ENCODE measurements at regions not wholly inside any gene's neighbourhood (a gene's known extent, or its start where the extent isn't known, plus 50 kb on each side); places are given as distances from the start of the nearest gene placed in this dataset.
"Not testable (repeated sequence)": the region's sequence is repeated elsewhere in the genome, so short reads cannot be mapped to it uniquely, and the experiment has no call there.

DNA sequence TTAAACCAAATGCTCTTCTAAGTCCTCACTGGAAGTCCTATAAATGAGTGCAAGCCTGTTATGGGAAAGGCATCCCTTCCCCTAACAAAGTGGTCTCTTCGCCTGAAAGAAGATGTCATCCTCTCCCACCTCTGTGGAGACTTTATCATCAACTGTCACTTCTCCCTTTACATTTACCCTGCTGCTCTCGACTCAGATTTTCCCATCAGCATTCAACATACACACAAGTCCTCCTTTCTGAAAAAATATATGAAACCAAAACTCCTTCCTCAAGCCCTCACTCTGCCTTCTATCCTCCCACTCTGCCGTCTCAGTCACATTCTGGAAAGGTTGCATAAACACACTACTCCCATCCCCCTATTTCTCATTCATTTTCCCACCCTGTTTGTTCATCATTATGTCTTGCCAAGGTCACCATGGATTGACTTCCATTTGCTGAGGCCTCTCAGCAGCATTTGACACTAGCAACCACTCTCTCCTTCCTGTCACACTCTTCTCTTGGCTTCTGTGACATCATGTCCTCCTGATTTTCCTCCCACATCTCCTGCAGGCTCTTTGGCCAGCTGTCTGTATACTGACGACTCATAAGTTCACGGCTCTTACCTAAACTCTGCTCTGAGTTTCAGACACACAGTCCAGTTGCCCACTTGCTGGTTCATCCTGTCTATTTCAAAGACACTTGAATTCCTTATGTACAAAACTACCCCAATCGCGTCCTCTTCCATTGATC, 70.3 kb upstream of the SMAD3 start:
- H3K27ac ChIP-seq: no peak overlapping the region
- TF ChIP-seq ZFX (IDR thresholded peaks at IDR 0.05): no peak
- TF ChIP-seq, protein P1, sequence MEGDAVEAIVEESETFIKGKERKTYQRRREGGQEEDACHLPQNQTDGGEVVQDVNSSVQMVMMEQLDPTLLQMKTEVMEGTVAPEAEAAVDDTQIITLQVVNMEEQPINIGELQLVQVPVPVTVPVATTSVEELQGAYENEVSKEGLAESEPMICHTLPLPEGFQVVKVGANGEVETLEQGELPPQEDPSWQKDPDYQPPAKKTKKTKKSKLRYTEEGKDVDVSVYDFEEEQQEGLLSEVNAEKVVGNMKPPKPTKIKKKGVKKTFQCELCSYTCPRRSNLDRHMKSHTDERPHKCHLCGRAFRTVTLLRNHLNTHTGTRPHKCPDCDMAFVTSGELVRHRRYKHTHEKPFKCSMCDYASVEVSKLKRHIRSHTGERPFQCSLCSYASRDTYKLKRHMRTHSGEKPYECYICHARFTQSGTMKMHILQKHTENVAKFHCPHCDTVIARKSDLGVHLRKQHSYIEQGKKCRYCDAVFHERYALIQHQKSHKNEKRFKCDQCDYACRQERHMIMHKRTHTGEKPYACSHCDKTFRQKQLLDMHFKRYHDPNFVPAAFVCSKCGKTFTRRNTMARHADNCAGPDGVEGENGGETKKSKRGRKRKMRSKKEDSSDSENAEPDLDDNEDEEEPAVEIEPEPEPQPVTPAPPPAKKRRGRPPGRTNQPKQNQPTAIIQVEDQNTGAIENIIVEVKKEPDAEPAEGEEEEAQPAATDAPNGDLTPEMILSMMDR (conservative IDR thresholded peaks at IDR 0.05): no peak

DNA sequence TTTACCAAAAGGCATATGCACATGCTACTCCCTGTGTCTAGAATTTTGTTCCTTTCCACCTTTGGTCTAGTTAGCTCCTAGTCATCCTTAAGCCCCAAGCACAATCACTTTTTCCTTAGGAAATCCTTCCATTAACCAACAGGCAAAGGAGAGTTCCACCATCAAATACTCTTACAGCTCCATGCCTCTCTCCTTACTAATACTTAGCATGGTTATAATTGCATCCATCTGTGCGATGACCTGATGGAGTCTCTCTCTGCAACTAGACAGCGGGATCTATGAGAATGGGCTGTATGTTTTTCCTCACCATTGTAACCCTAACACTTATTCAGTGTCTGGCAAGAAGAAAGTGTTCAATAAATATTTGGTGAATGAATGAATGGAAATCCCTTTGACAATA, 69.3 kb upstream of the SMAD3 start:
- H3K27ac ChIP-seq: no peak overlapping the region
- TF ChIP-seq, protein P1 (conservative IDR thresholded peaks at IDR 0.05): no peak
- TF ChIP-seq ZFX (IDR thresholded peaks at IDR 0.05): no peak

DNA sequence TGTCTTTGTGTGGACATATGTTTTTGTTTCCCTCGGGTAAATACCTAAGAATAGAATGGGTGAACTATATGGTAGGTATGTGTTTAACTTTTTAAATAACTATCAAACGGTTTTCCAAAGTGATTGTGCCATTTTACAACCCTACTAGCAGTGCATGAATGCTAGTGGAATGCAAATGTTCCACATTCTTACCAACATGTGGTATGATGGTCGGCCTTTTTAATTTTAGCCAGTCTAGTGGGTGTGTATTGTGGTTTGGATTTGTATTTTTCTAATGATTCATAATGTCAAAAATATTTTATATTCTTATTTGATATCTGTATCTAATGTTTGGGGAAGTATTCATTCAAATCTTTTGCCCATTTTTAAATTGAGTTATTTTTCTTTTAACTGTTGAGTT, 68.2 kb upstream of the SMAD3 start:
- no peak overlapping the region for H3K27ac ChIP-seq
- no peak for TF ChIP-seq ZFX (IDR thresholded peaks at IDR 0.05)
- TF ChIP-seq, protein P1 (conservative IDR thresholded peaks at IDR 0.05): no peak

DNA sequence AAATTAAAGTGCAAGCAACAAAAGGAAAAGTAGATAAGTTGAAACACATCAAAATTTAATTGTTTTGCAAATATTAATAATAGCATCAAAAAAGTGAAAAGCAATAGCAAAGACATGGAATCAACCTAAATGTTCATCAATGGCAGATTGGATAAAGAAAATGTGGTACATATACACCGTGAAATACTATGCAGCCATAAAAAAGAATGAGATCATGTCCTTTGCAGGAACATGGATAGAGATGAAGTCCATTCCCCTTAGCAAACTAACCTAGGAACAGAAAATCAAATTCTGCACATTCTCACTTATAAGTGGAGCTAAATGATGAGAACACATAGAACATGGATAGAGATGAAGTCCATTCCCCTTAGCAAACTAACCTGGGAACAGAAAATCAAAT, 67.2 kb upstream of the SMAD3 start:
- not testable (repeated sequence) for H3K27ac ChIP-seq

DNA sequence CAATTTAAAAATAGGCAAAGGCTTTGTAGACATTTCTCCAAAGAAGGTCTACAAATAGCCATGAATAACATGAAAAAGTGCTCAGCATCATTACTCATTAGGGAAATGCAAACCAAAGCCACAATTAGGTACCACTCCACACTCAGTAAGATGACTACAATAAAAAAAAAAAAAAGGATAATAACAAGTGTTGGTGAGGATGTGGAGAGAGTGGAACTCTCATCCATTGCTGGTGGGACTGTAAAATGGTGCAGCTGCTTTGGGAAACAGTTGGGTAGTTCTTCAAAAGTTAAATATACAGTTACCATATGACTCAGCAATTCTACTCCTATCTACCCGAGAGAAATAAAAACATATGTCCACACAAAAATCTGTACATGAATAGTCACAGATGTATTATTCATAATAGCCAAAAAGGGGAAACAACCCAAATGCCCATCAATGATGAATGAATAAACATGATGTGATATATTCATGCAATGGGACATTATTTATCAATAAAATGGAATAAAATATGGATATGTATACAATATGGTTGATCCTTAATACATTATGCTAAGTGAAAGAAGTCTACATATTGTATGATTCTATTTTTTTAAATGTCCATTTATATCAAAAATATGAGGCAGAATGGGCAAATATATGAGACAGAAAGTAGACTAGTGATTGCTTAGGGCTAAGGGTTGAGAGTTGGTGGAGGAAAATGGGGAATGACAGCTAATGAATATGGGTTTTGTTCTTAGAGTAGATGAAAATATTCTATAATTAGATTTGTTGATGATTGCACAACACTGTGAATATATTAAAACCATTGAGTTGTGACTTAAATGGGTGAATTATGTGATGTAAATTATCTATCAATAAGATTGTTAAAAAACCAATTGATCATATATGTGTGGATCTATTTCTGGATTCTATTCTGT, 66.1 kb upstream of the SMAD3 start:
- TF ChIP-seq ZFX (IDR thresholded peaks at IDR 0.05): no peak
- TF ChIP-seq, protein P1 (conservative IDR thresholded peaks at IDR 0.05): no peak
- no peak overlapping the region for H3K27ac ChIP-seq

DNA sequence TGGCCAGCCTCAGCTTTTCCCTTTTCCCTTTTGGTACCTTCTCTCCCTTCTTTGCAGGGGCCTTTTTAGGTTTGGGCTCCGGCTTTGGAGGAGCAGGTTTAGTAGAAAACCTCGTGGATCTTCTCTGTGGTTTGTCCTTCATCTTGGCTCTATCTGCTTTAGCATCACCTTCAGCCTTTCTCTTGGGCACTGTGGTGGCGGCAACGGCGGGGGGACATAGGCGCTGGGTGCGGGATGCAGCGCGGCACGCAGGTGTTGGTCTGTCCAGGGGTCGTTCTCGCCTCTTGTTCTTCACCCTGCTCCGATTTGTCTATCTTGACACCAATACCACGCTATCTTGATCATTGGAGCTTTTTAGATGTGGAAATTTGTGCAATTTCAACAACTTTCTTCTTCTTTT, 64.5 kb upstream of the SMAD3 start:
- H3K27ac ChIP-seq: no peak overlapping the region
- no peak for TF ChIP-seq ZFX (IDR thresholded peaks at IDR 0.05)
- TF ChIP-seq, protein P1 (conservative IDR thresholded peaks at IDR 0.05): no peak

DNA sequence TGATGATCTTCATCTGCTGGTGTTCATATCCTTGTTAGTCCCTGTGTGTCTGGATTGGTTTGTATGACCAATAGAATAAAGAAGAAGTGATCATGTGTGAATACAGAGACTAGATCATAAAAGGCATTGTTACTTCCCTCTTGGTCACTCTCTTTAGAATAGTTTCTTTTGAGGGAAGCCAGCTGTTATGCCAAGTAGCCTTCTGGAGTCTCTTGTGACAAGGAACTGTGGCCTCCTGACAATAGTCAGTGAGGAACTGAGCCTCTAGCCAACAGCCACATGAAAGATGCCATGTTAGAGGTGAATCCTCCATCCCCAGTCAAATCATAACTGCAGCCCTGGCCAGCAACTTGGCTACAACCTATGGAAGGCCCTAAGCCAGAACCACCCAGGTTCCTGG, 63.0 kb upstream of the SMAD3 start:
- TF ChIP-seq, protein P1 (conservative IDR thresholded peaks at IDR 0.05): no peak
- TF ChIP-seq ZFX (IDR thresholded peaks at IDR 0.05): no peak
- H3K27ac ChIP-seq: no peak overlapping the region
